Ovary (tissue), 3 donors: ENCODE measurements at regions not wholly inside any gene's neighbourhood (a gene's known extent, or its start where the extent isn't known, plus 50 kb on each side); places are given as distances from the start of the nearest gene placed in this dataset.

Experiments used
- EP300 ChIP-seq: sonication (generic); formaldehyde crosslinking; IDR thresholded peaks from one replicate; pipeline ENCODE4 v1.6.1; 2017; ENCODE audit warnings: antibody characterized with exemption
- POLR2A ChIP-seq: fragments of 450-650 bp; IDR thresholded peaks from one replicate; pipeline ENCODE4 v1.6.1; 2017; ENCODE audit warnings: antibody characterized with exemption, mild to moderate bottlenecking, moderate library complexity
- TF ChIP-seq, protein P1 (sequence below), 3 donors: fragments of 450-650 bp in 2 of 3; fragments of 200-600 bp in 1 of 3; IDR thresholded peaks; one replicate each; pipeline versions ENCODE4 v1.5.1 to v1.8.0; 2016 to 2022; ENCODE audit warnings: antibody characterized with exemption in 3 of 3, mild to moderate bottlenecking in 1 of 3
- donor health status: DM: no; HTN: no; CAD: no.

DNA sequence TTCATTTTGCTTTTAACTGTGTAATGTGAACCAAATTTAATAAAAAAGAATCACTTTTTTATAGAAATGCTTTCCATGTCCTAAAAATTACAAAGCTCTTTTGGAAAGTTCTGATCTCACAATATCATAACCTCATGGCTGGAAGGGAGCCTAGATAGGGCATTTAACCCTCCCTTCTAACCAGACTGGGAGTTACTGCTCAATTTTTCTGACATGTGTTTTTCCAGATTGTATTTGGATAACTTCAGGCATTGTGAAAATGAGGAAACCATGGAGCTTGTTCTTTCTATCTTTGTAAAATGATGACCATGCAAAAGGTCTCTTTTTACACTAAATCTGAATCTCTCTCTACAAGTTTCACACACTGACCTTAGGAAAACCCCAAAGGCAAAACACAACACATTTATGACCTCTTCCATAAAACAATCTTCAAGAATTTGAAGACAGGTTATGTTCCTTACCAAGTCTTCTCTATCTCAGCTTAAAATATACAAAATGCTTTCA lies 508.8 kb downstream of the DIPK2A start:
- TF ChIP-seq, protein P1, sequence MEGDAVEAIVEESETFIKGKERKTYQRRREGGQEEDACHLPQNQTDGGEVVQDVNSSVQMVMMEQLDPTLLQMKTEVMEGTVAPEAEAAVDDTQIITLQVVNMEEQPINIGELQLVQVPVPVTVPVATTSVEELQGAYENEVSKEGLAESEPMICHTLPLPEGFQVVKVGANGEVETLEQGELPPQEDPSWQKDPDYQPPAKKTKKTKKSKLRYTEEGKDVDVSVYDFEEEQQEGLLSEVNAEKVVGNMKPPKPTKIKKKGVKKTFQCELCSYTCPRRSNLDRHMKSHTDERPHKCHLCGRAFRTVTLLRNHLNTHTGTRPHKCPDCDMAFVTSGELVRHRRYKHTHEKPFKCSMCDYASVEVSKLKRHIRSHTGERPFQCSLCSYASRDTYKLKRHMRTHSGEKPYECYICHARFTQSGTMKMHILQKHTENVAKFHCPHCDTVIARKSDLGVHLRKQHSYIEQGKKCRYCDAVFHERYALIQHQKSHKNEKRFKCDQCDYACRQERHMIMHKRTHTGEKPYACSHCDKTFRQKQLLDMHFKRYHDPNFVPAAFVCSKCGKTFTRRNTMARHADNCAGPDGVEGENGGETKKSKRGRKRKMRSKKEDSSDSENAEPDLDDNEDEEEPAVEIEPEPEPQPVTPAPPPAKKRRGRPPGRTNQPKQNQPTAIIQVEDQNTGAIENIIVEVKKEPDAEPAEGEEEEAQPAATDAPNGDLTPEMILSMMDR (IDR thresholded peaks at IDR 0.05), result no peak
- no peak for TF ChIP-seq POLR2A
- TF ChIP-seq EP300, result no peak
